Neural progenitor cell (in vitro differentiated cells): ENCODE measurements at regions not wholly inside any gene's neighbourhood (a gene's known extent, or its start where the extent isn't known, plus 50 kb on each side); places are given as distances from the start of the nearest gene placed in this dataset.

Experiments used
- DNase-seq: peaks from one replicate; pipeline ENCODE4 v3.0.0-alpha.2; 2016; ENCODE audit warnings: low spot score
- H2AFZ ChIP-seq: fragments of 200-600 bp; sonication (generic); replicated peaks from 2 replicates; pipeline ENCODE4 v1.6.1; 2016; ENCODE audit warnings: antibody characterized with exemption
- H3F3A ChIP-seq: fragments of 200-600 bp; sonication (generic); 2 replicates; pipeline ENCODE4 v1.6.1; 2016; ENCODE audit warnings: antibody characterized with exemption, low read depth
- H3K27ac ChIP-seq: fragments of 200-600 bp; sonication (generic); 2 replicates; pipeline ENCODE4 v1.5.1; 2016; ENCODE audit warnings: mild to moderate bottlenecking
- H3K27me3 ChIP-seq: fragments of 200-600 bp; sonication (generic); 2 replicates; pipeline ENCODE4 v1.6.1; 2016; ENCODE audit warnings: mild to moderate bottlenecking, moderate library complexity
- H3K36me3 ChIP-seq: fragments of 200-600 bp; sonication (generic); 2 replicates; pipeline ENCODE4 v1.5.1; 2016
- H3K4me1 ChIP-seq: fragments of 200-600 bp; sonication (generic); 2 replicates; pipeline ENCODE4 v1.6.1; 2016; ENCODE audit warnings: mixed run types
- H3K4me2 ChIP-seq: fragments of 200-600 bp; sonication (generic); 2 replicates; pipeline ENCODE4 v1.6.1; 2016
- H3K4me3 ChIP-seq: fragments of 200-600 bp; sonication (generic); 2 replicates; pipeline ENCODE4 v1.5.1; 2016
- H3K79me2 ChIP-seq: fragments of 200-600 bp; sonication (generic); 2 replicates; pipeline ENCODE4 v1.6.1; 2016; ENCODE audit warnings: low read depth
- H3K9ac ChIP-seq: fragments of 200-600 bp; sonication (generic); 2 replicates; pipeline ENCODE4 v1.6.1; 2016
- H3K9me3 ChIP-seq: fragments of 200-600 bp; sonication (generic); 2 replicates; pipeline ENCODE4 v1.5.1; 2016; ENCODE audit warnings: low read depth
- H4K20me1 ChIP-seq: fragments of 200-600 bp; sonication (generic); 2 replicates; pipeline ENCODE4 v1.6.1; 2016; ENCODE audit warnings: low read depth
- H3K27ac Mint-ChIP-seq: 3 replicates; pipeline ENCODE4 v1.8.0; 2021; ENCODE audit warnings: mixed read lengths
- H3K27me3 Mint-ChIP-seq: 2 replicates; pipeline ENCODE4 v1.8.0; 2022; ENCODE audit warnings: low read depth, mild to moderate bottlenecking, inconsistent platforms, moderate library complexity, mixed read lengths; ENCODE audit not compliant: insufficient read depth
- H3K36me3 Mint-ChIP-seq: 3 replicates; pipeline ENCODE4 v1.8.0; 2021; ENCODE audit warnings: mixed read lengths
- H3K4me1 Mint-ChIP-seq: 3 replicates; pipeline ENCODE4 v1.8.0; 2021; ENCODE audit warnings: mixed read lengths
- H3K4me3 Mint-ChIP-seq: 3 replicates; pipeline ENCODE4 v1.8.0; 2021; ENCODE audit warnings: mild to moderate bottlenecking, moderate library complexity, mixed read lengths
- H3K9me3 Mint-ChIP-seq: 3 replicates; pipeline ENCODE4 v1.8.0; 2020; ENCODE audit warnings: mixed read lengths
- EZH2 ChIP-seq: fragments of 200-600 bp; sonication (generic); IDR thresholded peaks from 2 replicates; pipeline ENCODE4 v1.6.1; 2017; ENCODE audit warnings: antibody characterized with exemption, mild to moderate bottlenecking, moderate library complexity
- EZH2phosphoT487 ChIP-seq: fragments of 200-600 bp; sonication (generic); IDR thresholded peaks from 2 replicates; pipeline ENCODE4 v1.6.1; 2017; ENCODE audit warnings: antibody characterized with exemption
- TF ChIP-seq, protein P1 (sequence below): fragments of 200-600 bp; sonication (generic); IDR thresholded peaks from 2 replicates; pipeline ENCODE4 v1.5.1; 2017; ENCODE audit warnings: antibody characterized with exemption, mild to moderate bottlenecking

DNA sequence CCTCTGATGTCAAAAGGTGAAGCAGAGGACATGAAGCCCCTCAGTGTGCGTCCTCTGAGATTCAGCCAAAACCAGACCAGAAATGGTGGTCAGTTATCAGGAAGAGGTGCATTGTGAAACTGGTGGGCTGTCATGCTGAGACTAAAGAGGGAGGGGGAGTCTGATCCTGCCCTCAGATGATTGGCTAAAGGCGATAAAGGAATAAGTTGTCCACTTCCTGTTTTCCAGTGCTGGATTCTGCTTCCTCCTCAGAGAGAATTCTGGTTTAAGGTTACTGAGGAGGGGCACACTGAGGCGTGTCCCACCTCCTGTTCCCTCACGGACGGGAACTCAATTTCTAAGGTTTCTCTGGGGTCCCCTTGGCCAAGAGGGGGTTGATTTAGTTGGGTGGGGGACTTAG is 97.0 kb upstream of the UBE3A start:
- H3K27ac ChIP-seq: no peak overlapping the region
- no peak overlapping the region for H2AFZ ChIP-seq
- no peak overlapping the region for H3K4me2 ChIP-seq
- H3K9ac ChIP-seq: no peak overlapping the region
- no peaks in the 10 kb centered on the region for H3K9me3 ChIP-seq
- H3K36me3 ChIP-seq: no peaks in the 10 kb centered on the region
- Mint-ChIP-seq H3K36me3 (no peaks in the 10 kb centered on the region), H3K9me3 (peaks cover 6% of the 10 kb centered on the region), H3K4me1 (peaks cover 16% of the 10 kb centered on the region), H3K27ac (no peak overlapping the region), H3K27me3 (peaks cover 2% of the 10 kb centered on the region), H3K4me3 (no peak overlapping the region)
- DNase-seq: no peak
- H3K4me1 ChIP-seq: peaks cover 12% of the 10 kb centered on the region
- no peaks in the 10 kb centered on the region for H4K20me1 ChIP-seq
- no peaks in the 10 kb centered on the region for H3K27me3 ChIP-seq
- H3F3A ChIP-seq: no peaks in the 10 kb centered on the region
- TF ChIP-seq EZH2phosphoT487: no peak
- TF ChIP-seq, protein P1, sequence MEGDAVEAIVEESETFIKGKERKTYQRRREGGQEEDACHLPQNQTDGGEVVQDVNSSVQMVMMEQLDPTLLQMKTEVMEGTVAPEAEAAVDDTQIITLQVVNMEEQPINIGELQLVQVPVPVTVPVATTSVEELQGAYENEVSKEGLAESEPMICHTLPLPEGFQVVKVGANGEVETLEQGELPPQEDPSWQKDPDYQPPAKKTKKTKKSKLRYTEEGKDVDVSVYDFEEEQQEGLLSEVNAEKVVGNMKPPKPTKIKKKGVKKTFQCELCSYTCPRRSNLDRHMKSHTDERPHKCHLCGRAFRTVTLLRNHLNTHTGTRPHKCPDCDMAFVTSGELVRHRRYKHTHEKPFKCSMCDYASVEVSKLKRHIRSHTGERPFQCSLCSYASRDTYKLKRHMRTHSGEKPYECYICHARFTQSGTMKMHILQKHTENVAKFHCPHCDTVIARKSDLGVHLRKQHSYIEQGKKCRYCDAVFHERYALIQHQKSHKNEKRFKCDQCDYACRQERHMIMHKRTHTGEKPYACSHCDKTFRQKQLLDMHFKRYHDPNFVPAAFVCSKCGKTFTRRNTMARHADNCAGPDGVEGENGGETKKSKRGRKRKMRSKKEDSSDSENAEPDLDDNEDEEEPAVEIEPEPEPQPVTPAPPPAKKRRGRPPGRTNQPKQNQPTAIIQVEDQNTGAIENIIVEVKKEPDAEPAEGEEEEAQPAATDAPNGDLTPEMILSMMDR: no peak
- no peak for TF ChIP-seq EZH2
- no peak overlapping the region for H3K4me3 ChIP-seq
- H3K79me2 ChIP-seq: no peaks in the 10 kb centered on the region

DNA sequence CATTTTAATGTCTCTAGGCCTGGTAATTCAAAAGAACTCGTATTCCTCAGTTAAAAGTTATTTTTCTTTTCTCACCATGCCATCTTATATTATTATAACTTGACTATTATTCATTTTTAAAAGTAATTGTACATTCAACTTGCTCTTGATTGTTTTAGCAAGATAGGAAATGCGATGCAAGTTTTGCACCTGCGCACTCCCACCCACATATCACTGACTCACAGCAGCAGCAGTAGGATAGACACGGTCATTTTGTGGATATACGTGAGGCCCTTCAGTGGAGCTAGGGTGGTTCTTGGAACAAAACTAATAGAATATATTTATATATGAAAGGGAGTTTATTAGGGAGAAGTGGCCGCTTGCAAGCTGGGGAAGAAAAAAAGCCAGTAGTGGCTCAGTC is 95.5 kb upstream of the UBE3A start:
- H3K36me3 Mint-ChIP-seq: no peaks in the 10 kb centered on the region

DNA sequence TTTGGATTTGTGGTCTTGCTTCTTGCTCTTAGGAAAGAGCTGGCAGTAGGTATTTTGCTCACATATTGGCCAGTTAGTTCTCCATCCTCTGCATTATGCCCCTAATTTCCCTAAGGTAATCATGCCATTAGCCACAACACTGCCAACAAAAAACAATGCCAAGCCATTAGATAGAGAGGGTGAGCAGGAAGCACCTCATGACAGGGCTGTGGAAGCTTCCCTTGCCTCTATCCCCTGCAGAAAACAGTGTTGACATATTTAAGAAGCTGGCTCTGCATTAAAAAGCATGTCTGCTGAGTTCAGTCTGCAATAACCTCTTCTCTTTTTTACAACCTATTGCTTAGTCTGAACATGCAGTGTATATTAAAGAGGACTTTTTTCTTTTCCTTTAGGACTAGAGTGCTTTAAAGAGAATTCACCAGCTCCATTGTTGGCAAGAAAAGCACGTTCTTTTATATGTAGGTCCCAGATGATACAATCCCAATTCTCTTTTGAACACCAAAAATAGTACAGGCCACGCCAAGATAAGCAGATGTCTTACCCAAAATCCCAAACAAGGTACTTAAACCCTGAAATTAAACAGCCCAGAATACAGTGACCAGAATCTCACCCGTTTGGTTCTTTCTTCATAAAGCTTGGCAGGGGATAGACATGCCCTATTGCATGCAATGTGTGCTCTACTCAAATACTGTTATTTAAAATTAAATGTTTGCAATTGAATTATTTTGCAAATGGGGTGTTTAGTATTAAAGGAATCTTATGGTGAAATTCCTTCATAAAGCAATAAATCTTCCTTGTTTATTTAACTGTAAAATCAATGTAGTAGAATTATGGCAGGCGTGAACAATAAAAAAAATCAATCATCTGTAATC is 93.7 kb upstream of the UBE3A start:
- peaks cover 15% of the 10 kb centered on the region for H3K4me1 ChIP-seq
- no peak overlapping the region for H2AFZ ChIP-seq
- Mint-ChIP-seq H3K4me1 (peaks cover 19% of the 10 kb centered on the region), H3K27ac (no peak overlapping the region), H3K36me3 (peaks cover 2% of the 10 kb centered on the region), H3K4me3 (no peak overlapping the region), H3K9me3 (peaks cover 9% of the 10 kb centered on the region), H3K27me3 (peaks cover 3% of the 10 kb centered on the region)
- H3K27me3 ChIP-seq: no peaks in the 10 kb centered on the region
- H3K4me2 ChIP-seq: no peak overlapping the region
- H3K79me2 ChIP-seq: no peaks in the 10 kb centered on the region
- H3K4me3 ChIP-seq: no peak overlapping the region
- DNase-seq: no peak
- no peaks in the 10 kb centered on the region for H3K9me3 ChIP-seq
- TF ChIP-seq, protein P1: no peak
- no peak for TF ChIP-seq EZH2
- no peak for TF ChIP-seq EZH2phosphoT487
- no peaks in the 10 kb centered on the region for H4K20me1 ChIP-seq
- no peaks in the 10 kb centered on the region for H3F3A ChIP-seq
- H3K9ac ChIP-seq: no peak overlapping the region
- H3K27ac ChIP-seq: no peak overlapping the region
- H3K36me3 ChIP-seq: no peaks in the 10 kb centered on the region

More for the DNA sequence above, 95.5 kb upstream of the UBE3A start:
- DNase-seq: no peak
- H3F3A ChIP-seq: no peaks in the 10 kb centered on the region
- no peaks in the 10 kb centered on the region for H3K79me2 ChIP-seq
- no peak overlapping the region for H3K9ac ChIP-seq
- Mint-ChIP-seq H3K4me3 (no peak overlapping the region), H3K27me3 (peaks cover 2% of the 10 kb centered on the region), H3K9me3 (peaks cover 6% of the 10 kb centered on the region), H3K27ac (no peak overlapping the region), H3K4me1 (peaks cover 19% of the 10 kb centered on the region)
- H3K27me3 ChIP-seq: no peaks in the 10 kb centered on the region
- H3K27ac ChIP-seq: no peak overlapping the region
- no peak overlapping the region for H3K4me2 ChIP-seq
- H3K4me1 ChIP-seq: peaks cover 15% of the 10 kb centered on the region
- H3K36me3 ChIP-seq: no peaks in the 10 kb centered on the region
- H3K9me3 ChIP-seq: no peaks in the 10 kb centered on the region
- no peaks in the 10 kb centered on the region for H4K20me1 ChIP-seq
- H3K4me3 ChIP-seq: no peak overlapping the region
- H2AFZ ChIP-seq: no peak overlapping the region
- TF ChIP-seq EZH2 (no peak), EZH2phosphoT487 (no peak)
- TF ChIP-seq, protein P1: no peak
